Renal cortex interstitium (tissue), 11 donors: ENCODE measurements at regions not wholly inside any gene's neighbourhood (a gene's known extent, or its start where the extent isn't known, plus 50 kb on each side); places are given as distances from the start of the nearest gene placed in this dataset.
"Not testable (repeated sequence)": the region's sequence is repeated elsewhere in the genome, so short reads cannot be mapped to it uniquely, and the experiment has no call there.

Experiments
- DNase-seq, 11 donors: peaks; one replicate each; pipeline ENCODE4 v3.0.0-alpha.2; 2013; ENCODE audit warnings: low read depth in 9 of 11, low spot score in 4 of 11; ENCODE audit errors: extremely low read depth in 1 of 11

DNA sequence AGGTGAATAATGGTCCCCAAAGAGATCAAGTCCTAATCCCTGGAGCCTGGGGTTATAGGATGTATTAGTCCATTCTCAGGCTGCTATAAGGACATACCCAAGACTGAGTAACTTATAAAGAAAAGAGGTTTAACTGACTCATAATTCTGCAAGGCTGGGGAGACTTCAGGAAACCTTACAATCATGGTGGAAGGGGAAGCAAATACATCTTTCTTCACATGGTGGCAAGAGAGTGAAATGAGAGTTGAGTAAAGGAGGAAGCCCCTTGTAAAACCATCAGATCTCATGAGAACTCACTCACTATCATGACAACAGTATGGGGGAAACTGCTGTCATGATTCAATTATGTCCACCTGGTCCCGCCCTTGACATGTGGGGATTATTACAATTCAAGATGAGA, 142.9 kb upstream of the ANKRD28 start:
- no peak for DNase-seq

DNA sequence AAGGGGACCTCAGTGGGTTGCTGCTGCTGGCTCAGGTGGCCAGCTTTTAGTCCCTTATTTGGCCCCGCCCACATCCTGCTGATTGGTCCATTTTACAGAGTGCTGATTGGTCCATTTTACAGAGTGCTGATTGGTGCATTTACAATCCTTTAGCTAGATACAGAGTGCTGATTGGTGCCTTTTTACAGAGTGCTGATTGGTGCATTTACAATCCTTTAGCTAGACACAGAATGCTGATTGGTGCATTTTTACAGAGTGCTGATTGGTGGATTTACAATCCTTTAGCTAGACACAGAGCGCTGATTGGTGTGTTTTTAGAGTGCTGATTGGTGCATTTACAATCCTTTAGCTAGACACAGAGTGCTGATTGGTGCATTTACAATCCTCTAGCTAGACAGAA, 143.7 kb upstream of the ANKRD28 start:
- not testable (repeated sequence) for DNase-seq

DNA sequence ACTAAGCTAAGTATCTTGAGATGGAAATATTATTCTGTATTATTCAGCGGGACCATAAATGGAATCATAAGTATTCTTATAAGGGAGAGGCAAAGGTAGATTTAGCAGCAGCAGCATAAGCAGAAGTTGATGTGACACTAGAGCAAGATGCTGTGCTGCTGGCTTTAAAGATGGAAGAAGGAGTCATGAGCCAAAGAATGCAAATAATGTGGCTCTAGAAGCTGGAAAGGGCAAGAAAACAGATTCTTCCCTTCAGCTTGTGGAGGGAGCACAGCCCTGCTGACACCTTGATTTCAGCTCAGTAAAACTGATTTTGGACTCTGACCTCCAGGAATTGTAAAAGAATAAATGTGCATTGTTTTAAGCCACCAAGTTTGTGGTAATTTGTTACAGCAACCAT, 144.2 kb upstream of the ANKRD28 start:
- no peak for DNase-seq

DNA sequence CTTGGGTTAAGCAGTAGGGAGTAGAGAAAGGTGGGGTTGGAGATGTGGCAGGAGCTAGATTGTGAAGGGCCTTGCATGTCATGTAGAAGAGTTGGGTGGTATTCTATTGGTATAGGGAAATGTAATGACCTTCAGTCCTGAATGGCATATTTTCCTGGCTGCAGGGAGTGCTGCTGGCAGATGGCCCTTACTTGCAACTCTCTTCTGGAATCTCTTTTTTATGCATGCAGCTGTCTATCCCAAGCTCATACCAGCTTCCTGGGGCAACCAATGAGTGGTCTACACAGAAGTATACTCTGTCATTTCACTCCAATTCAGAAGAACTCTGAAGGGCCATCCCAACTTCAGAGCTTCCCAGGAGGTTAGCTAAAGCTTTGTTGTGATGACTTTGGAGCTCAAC, 144.7 kb upstream of the ANKRD28 start:
- DNase-seq, result no peak

DNA sequence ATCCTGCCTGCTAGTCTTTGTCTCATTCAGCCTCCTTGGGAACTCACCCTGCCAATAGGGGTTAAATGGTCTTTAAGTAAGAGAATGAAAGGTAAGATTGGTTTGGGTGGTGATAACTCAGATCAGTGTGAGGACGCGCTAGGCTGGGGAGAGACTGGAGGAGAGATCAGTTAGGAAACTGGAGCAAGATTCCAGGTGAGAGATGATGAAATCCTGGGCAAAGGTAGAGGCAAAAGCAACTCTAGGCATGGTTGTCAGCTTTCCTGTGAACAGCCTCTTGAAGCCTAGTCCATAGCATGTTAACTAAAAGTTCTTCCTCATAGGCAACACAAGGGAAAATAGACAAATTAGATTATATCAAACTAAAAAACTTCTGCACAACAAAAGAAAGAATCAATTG, 145.2 kb upstream of the ANKRD28 start:
- no peak for DNase-seq

DNA sequence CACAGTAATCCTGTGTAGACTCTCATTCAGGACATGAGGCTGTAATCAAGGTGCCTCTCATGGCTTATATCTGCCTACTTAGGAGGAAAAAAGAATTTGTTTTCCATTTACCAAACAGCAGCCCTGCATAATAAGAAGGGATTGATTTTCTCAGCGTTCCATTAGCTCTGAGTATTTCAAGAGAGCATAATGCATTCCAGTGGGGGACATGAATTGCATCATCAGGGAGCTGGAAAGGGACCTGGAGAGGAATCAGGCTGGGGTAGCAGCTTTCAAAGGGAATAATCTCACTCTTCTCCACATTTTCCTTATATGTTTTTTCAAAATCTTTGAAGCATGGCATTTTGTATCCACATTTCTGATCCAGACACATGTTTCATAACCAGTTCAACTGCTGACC, 150.6 kb upstream of the ANKRD28 start:
- no peak for DNase-seq

- no peak for DNase-seq
These were observed 154.9 kb upstream of the ANKRD28 start for GRCh38 chr3:15952543-15953175.

- no peak for DNase-seq
These were observed 156.1 kb upstream of the ANKRD28 start for GRCh38 chr3:15953841-15954240.

- DNase-seq, result no peak
These were observed 158.2 kb upstream of the ANKRD28 start for GRCh38 chr3:15955968-15956367.

DNA sequence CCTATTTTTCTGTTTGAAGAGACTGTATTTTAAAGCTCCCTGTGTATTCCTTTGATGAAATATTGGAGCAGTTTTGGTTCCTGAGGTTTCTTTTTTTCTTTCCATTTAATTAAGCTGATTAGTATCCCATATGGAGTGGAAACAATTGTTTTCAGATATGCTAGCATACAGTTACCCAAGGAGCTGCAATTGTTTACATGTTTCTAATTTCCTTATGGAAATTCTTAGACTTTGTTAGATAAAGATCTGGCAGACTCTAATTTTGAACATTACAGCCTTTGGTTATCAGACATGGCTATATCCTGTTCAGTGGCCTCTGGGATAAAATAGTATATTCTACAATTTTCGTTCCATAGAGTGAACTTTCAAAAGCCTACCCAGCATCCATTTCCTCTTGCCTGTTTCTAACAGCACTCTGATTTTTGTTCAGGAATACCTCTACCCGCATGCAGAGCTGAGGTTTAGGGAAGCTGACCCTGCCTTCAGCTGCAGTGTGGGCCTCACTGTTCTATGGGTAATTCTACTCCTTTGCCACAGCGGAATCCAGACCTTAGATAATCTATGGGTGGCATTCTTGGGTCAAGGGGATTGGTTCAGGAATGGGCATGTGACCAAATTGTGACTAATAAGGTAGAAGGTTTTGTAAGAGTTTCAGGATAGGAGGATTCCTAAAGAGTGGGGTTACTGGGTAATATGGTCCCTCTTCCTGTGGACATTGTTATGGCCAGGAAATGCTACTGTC, 161.1 kb upstream of the ANKRD28 start:
- no peak for DNase-seq

- DNase-seq, result no peak
These were observed 161.6 kb upstream of the ANKRD28 start for GRCh38 chr3:15959434-15959811.

DNA sequence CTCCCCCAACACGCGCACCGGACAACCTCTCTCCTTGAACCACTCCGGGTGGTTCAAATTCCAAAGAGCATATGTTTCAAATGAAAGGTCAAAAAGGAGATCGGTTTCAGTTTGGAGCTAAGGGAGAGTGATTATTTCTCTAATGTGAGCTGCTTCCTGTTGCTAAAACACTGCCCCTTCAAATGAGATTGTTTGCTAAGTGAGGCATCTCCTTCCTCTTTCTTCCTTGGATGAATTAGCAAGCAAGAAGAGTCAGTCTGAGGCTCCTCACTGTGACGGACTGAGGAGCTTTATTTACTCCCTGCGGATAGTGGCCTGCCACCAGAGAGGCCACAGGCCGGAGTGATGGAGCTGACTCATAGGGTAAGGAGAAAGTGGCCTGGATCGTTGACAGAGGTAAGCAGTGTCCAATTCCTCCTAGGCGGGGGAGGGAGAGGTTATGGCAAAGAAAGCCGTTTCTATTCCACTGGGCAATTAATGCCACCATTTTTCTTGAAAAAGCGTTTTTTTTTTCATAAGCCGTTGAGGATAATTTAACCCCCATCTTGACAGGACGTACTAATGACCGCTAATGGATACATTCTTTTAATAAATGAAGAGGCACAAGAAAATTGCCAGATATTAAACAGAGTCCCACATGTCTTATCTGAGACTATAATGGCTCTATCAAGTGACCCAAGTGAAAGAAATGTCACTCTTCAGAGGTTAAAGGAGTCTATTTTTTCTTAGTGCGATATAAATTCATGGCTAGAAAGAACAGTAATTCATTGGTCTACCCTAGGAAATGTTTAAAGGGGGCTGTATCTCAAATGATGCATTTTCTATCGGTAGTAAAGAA, 167.0 kb upstream of the ANKRD28 start:
- DNase-seq, result peak; percentile 9 to 49 (median 34)

- DNase-seq, result no peak
These were observed 169.8 kb upstream of the ANKRD28 start for GRCh38 chr3:15967577-15967976.

DNA sequence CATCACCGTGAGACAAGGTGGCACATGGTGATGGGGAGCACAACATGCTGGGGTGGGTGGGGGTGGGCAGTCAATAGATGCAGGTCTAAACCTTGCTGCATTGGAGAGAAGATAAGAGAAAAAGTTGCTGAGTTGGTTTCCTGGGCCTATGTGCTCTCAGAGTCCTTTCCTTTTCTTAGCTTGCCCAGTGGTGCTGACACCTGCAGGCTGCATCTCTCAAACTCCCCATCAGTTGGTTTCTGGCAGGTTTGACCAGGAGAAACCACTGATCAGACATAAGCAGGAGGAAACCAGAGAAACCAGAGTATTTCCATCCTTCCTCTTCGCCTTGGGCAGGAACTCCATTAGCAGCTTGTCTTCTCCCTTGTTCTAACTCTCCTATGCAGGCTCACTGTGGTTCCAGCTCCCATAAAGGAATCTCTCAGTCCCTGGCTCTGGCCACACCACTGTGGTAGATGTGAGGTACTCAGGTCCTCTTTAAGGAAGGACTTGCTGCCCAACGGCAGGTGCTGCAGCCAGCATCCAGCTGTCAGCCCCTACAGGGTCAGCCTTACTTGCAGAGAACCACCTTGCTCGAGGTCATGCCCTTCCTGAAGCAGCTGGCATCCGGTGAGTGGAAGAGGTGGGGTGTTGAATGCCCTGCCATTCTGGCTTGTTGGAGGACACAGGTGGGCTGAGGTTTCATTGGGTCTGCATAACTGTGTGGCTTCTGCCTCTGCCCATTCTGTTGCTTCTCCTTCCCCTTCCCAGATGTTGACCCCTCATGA, 172.3 kb upstream of the ANKRD28 start:
- DNase-seq, result no peak

- no peak for DNase-seq
These were observed 175.6 kb upstream of the ANKRD28 start for GRCh38 chr3:15973414-15973813.

- DNase-seq, result no peak
These were observed 176.2 kb upstream of the ANKRD28 start for GRCh38 chr3:15973940-15974339.

- no peak for DNase-seq
These were observed 176.9 kb upstream of the ANKRD28 start for GRCh38 chr3:15974647-15975046.

- DNase-seq, result no peak
These were observed 178.7 kb upstream of the ANKRD28 start for GRCh38 chr3:15976524-15976923.

DNA sequence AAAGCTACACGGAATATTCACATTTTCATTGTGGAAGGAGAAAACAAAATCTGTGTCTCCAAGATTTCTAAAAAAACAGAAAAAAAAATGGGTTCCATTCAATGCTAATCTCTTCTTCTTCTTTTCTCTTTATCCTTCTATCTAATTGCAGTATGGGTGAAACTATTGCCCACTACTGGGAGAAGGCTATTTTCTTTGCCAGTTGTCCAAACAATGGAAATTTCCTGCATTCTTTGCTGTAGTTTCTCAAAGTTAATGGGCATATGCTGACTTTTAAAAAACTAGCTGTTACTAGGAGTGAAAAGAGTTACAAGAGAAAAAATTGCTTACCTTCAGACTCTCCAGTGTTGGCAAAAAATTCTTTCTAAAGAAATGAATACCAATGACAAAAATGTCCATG, 179.3 kb upstream of the ANKRD28 start:
- no peak for DNase-seq
